ENCODE measurements at regions not wholly inside any gene's neighbourhood (a gene's known extent, or its start where the extent isn't known, plus 50 kb on each side); places are given as distances from the start of the nearest gene placed in this dataset.
"Not testable (repeated sequence)": the region's sequence is repeated elsewhere in the genome, so short reads cannot be mapped to it uniquely, and the experiment has no call there.

DNA sequence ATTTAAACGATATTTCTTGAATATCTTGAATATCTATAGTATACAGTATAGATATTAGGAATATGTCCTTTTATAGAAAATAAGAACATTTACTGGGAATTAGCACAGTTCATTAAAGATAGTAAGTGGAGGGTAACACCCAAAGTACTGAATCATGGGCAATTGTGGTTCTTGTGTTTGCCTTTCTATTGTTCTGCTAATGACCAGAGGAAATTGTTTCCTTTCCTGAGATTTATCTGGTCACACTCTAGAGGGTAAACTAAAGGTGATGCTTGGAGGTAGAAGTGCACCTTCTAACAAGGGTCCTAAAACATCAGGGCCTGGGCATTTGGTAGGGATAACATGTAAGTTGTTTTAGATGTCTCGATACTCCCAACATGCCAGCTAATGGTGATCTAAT is 241.3 kb upstream of the SFRP2 start:
- DNase-seq, result no peak

DNA sequence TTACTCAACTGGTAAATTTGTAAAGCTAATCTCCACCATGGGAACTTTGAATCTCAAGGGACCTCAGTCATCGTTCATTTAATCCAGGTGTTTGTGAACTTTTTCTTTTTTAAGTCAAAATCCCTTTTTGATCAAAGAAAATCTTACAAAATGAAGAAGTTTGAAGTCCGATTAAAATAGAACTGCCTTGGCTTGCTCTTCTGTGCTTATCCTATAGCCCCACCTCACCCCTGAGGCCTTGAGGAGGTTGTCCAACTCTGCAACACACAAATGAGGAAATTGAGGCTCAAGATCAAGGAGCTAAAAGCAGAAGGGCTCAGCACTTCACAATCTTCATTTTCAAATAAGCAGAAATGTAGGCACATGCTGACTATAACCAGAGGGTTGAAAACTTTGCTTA is 240.3 kb upstream of the SFRP2 start:
- no peak for DNase-seq

DNA sequence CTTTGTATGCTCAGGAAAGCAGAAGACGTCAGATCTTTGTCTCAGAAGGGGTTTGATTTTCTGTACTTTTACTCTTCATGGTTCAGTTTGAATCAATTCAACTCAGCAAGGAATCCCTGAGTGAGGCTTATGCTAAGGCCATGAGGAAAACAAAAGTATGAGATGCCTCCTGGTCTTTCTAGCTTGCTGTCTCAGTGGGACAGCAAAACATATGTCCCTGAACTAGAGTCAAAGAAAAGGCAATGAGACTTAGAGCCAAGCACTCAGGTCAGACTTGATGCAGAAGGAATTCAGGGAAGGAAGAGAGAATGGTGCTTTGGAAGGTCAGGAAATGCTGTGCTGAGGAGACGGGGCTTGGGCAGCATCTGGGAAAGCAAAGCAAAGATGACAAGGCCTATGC is 236.2 kb upstream of the SFRP2 start:
- DNase-seq, result no peak

DNA sequence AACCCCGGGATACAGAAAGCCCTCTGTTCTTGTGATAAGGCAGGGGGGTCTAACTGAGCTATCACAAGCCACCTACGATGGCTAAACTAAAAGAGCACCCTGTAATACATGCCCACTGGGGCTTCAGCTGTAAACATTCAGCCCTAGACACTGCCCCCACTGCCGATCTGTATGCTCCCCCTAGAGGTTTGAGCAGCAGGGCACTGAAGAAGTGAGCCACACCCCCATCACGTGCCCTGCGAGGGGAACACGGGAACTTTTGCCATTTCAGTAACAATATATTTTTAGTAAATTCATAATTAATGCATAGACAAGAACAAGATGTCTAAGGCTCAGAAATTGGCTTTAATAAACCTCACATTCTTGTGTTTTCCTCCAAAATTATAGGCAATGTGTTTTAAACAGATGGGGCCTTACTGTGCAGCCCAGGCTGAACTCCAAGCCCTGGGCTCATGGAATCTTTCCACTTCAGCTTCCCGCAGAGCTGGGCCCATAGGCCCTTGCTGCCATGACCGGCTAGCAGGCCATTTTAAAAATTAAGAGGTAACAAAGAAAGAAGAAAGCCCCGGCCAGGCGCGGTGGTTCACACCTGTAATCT is 235.3 kb upstream of the SFRP2 start:
- DNase-seq, result no peak

DNA sequence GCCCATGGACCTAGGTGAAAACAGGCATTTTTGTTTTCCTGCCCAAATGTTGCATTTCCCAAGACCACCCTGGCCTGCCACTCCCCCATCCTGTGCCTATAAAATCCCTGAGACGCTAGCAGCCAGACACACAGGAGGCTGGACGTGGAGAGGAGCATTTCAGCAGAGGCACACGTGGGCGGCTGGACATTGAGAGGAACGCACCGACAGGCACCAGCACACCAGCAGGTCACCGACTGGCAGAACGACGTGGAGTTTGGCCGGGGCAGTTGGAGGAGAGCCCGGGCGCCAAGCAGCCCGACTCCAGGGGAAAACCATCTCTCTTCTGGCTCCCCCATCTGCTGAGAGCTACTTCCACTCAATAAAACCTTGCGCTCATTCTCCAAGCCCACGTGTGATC is 234.8 kb upstream of the SFRP2 start:
- not testable (repeated sequence) for DNase-seq

DNA sequence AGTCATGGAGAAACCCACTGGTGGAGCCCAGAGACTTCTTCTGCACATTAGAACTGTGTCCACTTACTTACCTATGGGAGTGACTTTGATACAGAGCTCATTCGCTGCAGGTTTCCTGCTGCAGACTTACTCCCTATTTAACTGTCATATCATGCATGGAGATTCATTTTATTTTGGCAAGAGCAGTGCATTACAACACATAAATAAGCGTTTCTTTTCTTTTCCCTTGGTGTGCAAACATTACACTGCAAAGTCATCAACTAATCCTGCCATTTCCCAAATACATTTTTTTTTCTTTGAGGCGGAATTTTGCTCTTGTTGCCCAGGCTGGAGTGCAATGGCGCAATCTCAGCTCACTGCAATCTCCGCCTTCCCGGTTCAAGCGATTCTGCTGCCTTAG is 230.9 kb upstream of the SFRP2 start:
- no peak for DNase-seq

DNA sequence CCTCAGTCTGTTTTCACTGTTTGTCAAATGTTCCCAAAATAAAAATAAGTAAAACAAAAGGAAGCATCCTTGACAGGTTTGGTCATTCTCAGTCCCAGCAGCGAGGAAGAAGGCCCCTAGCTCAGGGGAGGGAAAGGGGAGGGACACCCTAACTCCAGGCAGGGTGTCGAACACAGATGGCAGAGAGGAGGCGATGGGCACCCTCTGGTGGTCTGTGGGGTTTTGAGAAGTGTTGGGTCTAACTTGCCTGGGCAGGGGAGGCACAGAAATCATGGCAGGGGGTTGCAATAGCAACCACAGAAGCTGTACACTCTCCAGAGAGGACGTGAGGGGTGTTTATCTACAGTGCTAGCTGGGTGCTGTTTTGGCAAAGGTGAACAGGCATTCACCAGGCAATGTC is 229.8 kb upstream of the SFRP2 start:
- DNase-seq, result no peak

DNA sequence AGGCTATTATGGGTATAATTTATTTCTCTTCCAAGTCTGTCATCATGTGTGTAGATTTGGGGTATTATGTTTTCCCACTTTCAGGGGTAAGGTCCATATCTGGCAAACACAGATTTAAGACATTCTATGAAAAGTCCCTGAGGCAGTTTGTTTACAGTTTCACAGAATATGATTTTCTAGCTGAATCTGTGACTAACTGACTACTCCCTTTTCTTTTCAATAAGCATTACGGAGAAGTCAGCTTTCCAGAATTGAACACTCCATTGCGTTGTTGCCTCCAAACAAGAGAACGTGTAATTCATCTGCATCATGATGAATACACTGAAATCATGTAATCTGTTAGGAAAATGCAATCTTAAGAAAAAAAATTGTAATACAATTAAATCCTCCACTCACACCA is 226.7 kb upstream of the SFRP2 start:
- no peak for DNase-seq

DNA sequence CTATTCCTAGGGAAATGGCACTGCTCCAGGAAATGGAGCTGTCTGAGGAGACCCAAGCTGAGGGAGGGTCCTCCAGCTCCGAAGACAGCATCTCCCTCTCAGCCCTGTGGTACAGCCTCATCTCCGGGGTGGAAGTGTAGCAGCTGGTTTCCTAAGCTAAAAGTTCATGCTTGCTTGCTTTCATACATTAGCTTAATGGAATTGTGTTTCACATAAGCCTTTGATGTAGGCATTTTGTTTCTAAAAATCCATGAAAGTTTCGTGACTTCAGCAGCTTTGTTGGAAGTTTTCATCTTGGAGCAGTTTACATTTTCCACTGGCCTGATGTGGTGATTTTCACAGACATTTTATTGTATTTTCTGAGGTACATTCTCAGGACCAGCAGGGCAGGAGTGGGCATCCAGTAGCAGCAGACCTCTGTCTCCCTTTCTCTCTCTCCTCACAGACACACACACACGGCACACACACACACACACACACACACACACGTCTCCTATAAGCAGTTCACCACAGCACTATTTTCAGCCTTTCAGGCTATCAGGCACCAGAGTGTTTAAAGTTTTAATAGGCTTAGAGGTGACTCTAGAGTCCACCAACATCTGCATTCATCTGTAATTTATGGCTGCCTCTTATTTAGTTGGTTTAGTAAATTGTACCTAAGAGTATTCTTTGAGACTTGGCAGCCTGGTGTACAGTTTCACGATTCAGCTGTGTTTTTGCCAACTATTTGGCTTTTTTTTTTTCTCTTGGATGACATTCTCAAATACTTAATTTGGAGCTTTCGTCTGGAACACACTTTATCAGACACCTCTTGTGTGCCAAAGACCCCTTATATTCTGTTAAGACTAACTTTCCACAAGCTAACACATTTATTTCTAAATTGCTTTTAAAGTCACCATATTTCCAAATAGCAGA is 225.8 kb upstream of the SFRP2 start:
- DNase-seq, result no peak

DNA sequence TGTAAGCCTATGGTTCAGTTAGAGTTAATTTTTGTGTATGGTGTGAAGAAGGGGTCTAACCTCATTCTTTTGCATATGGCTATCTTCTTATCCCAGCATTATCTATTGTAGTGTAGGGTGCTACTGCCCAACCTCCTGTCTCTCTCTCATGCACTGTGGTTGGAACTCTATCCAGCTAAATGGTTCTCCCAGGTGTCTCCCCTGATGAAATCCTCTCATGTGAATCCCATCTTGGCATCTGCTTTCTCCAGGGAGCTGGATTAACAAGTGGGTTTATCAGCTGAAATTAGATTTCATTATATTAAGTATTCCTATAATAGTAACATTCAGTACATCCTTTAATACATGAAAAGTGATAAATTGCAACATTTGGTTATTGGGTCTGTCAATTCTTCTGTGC is 224.7 kb upstream of the SFRP2 start:
- DNase-seq, result no peak

DNA sequence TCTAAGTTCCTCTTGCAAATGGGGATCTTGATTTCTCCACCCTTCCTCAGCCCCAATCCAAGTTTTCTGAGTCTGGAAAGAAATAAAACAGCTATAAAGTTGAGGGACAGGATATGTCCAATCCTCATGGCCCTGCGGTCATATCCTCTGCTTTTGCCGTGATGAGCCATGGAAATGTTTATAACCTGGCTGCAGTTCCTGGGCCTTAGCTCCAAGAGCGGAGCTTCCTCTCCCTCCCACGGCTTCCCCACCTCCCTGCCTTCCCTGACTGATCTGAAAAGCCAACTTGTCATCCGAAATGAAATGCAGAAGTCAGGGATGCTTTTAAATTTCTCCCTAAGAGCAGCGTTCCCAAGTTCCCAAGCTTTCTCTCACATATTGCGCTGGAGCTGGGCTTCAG is 221.5 kb upstream of the SFRP2 start:
- DNase-seq, result no peak

DNA sequence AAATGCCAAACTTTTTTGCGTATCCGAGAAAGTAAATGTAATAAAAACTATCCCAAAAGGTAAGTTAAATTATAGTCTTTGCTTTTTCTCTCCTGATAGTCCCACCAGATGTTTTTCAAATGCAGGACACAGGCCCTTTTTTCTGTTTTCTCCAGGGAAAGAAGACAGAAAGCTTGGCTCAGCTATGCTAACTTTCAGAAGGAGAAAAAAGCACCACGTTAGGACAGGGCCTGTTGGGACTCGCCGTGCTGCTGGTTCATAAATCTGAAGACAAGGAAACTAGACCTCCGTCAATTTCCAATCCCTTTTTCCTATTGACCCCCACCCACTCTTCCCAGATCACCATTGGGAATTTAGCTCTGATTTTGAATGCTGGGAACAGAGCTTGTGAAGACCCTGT is 220.9 kb upstream of the SFRP2 start:
- DNase-seq, result no peak

DNA sequence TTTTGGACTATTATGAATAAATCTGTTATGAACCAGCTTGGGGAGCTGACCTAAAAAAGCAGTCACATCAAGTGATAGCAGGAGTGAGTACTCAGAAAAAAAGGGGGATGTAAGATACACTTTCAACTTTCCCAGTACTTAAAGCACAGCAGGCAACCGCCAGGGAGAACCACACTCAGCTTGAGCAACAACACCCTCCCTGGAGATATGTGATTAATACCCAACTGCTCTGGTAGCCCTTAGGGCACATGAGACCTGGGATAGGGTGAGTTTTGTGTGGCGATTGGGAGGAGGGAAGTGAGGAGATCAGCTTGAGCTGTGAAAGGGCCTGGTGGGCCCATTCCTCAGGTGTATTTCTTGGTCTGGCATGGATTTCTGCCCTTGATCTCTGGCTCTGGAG is 220.3 kb upstream of the SFRP2 start:
- no peak for DNase-seq

DNA sequence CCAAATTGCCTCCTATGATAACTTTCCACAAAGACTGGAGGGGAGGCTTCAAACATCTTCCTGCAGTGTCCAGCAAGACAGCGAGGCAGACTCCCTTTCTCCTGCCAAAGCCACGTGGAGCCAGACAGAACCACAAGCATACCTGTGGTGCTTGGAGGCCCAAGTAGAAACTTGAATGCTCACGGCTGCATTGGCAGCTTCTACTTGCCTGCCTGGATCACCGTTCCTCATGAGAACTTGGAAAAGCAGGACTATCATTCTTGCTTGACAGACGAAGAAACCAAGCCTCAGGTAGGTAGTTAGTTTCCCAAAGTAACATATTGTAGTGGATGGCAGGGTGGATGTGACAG is 216.3 kb upstream of the SFRP2 start:
- DNase-seq, result no peak

DNA sequence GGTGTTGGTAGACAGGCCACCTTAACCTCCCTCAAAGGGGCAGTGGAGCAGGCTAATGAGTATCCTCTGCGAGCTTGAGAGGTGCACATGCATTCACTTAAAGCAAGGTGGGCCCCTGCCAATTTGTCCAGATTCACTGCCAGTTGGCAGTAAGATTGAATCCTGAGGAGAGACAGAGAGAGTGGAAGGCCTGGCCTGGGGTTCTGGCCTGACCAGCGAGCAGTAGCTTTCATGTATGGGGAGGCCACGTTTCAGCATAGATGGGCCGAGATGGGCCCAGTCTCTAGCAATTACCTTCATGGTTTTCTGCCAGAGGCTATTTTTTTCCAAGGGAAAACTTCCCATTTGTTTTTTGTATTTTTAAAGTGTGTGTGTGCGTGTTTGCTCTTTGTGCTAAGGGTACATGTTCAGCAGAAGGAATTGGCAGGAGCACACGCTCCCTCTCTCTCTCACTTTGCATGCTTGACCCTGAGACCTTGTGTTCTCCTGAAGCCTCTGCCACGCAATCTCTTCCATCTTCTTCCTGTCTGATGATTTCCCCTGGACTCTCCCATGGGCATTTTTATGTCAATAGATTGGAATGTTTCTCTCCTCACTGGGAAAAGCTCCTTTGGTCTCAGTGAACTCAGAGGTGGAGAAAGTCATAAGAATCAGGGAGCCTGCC is 215.8 kb upstream of the SFRP2 start:
- peak; percentile 77 for DNase-seq

DNA sequence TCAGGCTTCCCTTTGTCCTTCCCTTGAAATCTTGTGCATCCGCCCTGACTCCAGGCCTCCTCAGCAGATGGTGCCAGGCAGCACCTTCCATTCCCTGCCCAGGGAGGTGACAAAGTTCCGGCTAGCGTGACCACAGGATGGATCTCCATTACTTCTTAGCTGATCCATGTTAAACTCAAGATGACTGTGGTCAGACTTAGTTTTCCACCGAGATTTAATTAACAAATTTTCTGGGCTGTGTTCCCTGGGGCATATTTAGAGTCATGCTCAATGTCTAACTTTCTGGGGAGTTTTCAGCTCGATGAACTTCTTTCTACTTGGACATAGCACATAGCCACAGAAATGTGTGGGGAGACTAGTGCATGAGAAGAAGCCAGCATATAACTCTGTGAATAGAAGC is 215.1 kb upstream of the SFRP2 start:
- no peak for DNase-seq

DNA sequence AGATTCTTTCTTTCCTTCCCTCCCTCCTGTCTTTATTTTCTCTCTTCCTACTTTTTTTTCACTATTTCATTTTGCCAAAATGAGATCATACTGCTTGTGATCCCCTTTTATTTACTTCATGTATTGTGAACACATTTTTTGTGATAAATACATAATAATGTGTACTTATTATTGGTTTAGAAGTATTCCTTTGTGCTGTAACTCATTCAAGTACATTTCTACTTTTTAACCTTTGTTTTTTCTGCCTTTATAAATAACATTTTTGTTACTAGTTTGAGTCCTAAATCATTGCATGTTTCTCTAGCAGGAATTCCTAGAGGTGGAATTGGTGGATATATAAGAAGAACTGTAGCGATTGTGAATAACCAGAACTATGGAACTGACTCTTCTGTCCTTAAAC is 214.5 kb upstream of the SFRP2 start:
- no peak for DNase-seq

DNA sequence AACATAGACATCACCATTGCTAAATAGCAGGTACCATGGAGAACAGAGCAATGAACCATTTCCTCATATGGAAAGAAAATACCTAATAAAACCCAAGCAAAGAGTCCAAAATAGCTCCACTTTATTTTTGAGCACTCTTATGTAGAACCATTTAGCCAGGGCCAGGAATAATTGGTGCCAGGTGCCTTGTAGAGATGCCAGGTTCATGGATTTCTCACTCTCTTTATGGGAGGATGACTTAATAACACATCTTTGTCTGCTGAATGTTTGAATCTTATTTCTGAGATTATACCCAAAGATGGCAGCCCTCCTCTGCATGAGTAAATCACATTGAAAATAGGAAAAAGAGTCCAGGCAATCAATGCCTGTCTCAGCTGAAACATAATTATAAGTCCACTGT is 212.3 kb upstream of the SFRP2 start:
- DNase-seq, result no peak

DNA sequence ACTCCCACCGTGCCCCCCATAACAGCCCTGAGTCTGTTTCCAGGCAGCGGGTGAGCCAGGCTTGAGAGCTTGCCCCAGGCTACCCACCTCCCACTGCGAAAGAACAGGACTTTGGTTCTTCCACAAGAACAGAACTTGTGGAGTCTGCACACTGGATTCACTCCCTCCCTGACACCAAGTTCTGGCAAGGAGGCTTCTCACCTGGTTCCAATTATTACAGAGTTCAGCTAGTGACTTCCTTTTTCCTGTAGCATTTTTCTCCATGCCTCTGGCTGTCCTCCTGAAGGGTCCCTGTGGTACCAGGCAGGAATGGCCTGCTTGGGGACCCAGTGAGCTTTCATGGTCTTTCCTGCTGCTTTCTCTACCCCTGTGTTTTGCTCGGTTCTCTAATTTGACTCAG is 208.6 kb upstream of the SFRP2 start:
- no peak for DNase-seq

DNA sequence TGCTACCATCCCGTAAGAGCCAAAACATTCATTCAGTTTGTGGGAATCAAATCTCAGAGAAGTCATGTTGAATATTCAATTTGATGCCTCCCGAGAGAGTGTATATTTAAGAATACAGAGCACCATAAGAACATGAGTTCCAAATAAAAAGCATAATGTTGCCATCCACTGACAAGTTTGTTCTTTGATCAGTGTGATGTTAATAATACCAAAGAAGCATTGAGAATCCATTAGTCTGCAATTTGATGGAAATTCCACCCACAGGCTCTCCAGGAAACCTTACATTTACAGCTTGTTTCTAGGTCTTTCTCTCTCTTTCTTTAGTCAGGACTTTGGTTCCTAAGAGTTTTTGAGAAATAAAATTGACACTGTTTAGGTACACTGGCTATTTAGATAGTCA is 200.6 kb upstream of the SFRP2 start:
- DNase-seq, result no peak

DNA sequence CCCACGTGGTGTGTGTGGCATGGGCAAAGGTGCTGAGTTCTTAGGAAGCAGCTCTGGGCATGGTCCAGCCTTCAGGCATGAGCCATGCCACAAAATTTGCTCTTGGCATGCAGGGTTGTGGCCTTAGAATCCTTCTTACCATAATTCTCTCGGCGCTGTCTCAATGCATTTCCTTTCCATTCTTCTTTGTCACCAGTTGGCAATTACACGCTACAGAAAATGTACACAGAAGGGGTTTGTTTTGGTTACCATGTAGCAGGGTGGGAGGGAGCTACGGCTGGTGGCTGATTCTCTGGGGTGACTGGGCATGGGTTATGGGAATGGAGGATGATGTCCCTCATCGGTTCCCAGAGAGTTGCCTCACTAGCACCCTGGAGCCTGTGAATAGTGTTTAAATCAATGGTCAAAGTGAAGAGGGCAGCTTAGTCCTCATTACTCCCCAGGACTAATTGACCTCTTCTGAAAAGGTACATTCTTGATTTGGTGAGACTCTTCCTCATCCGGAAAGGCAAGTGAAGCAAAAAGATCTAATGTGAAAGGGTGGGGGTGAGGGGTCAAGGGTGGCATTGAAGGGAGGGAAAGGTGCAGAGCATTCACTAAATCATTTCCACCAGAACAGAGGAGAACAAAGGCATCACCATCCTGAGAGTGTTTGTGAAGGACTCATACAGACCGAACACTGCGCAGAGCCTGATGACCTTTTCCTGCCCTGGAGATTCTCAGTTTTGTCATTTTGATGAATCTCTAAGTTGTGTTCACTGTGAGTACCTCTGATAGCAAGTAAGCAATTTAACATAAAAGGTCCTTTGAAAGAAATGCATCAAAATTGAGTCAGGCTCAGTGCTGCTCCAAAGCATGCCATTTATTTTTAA is 199.8 kb upstream of the SFRP2 start:
- no peak for DNase-seq

DNA sequence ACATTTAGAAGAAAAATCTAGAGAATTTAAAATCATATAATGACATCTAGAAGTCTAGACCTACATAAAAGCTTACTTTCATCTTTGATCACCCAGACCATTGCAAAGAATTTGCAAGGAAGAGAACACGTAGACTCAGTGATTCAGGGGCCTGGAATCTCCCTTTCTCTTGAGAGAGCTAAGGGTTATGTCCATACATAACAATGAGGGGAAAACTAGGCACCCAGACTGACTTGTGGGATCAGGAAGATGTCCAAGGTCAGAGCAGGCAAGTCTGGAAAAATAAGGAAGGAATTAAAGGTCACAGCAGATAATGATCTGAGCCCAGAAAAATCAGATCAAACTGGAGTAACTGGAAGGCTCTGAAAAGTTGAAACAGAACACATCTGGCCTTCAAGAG is 198.4 kb upstream of the SFRP2 start:
- peak; percentile 60 for DNase-seq

DNA sequence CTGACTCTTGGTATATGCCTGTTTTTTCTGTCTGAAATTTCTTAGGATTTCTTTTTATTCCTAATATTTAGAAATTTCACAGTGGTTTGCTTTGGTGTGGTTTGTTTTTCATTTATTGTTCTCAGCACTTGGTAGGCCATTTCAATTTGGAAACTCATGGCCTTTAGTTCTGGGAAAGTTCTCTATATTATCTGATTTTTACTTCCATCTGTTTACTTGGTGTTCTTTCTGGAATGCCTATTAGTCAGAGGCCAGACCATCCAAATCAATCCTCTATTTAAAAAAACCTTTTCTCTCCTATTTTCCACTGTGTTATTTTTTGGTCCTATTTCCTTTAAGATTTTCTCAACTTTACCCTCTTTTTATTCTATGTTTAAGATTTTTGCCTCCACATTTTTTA is 188.1 kb upstream of the SFRP2 start:
- DNase-seq, result no peak

Measured in fibroblast of skin of back (primary cell).